ENCODE measurements at regions not wholly inside any gene's neighbourhood (a gene's known extent, or its start where the extent isn't known, plus 50 kb on each side); places are given as distances from the start of the nearest gene placed in this dataset.

DNA sequence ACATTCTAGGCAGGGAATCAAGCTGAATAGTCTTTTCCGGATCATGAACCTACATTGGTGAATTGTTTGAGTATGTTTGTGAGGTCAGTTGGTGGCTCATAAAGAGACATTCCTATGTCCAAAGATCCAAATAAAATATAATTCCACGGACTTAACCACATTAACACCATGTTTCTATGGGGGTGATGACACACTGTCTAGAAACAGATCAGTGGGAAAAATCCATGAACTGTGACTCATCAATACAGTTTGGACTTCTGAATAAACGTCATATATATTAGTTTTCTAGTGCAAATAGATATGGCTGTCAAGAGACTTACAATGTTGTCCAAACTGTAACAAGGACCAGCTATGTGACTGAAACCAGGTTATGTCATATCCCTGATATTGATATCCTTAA is 509.9 kb upstream of the TYRP1 start:
- no peak for DNase-seq
- intact Hi-C loops (cut with DNase I): no loop called here

DNA sequence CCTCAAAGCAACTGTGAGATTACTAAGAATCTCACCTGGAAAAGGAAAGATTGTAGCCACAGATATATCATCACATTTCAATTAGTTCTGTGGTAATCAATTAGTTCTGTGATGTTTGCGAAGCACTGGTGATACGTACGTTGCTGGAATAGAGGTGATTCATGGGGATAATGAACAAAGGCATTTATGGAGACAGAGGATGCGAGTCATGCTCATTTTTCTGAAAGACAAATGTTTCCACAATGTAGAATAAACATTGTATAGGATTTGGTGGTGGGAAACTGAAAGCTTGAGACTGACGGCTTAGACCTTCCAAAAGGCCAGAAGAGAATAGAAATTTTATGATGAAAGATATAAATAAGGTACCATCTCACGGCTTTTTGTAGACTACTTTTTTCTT is 507.3 kb upstream of the TYRP1 start:
- DNase-seq: no peak
- intact Hi-C loops (cut with DNase I): no loop called here

DNA sequence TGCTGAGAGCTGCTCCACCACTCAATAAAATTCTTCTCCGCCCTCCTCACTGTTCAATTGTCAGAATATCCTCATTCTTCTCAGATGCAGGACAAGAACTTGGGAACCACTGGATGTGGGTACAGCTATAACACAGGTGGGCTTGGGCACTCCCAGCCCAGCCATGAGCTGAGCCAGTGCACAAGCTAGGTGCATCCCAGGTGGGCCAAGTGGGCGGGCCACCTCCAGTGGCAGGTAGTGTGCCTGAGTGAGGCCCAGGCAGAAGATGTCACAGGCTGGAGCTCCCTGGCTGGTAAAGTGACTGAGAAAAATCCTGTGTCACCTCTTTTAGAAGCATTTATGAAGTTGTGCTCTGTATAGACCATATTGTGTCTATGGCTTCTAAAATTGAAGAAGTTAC is 501.6 kb upstream of the TYRP1 start:
- intact Hi-C loops (cut with DNase I): no loop called here

DNA sequence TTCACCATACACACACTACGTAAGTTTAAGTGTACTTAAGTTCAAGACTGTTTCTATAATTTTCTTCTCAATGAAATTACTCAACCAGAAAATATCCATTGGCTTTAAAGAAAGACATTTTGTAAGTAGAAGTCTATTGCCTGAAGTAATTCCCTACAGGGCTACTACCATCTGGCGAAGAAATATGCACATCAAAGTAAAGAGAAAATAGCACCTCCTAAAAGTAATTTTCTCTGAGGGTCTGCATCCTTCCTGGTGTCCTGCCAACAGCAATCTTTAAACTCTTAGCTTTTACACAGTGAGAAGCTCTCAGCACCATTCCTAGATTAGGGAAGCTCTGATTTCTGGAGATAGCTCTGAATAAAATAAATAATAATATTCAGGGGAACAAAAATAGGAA is 498.5 kb upstream of the TYRP1 start:
- intact Hi-C loops (cut with DNase I): no loop called here
- no peak for DNase-seq

More for the DNA sequence above, 501.6 kb upstream of the TYRP1 start:
- peak in 2 of 10 donors; percentile 62 to 72 for DNase-seq

DNA sequence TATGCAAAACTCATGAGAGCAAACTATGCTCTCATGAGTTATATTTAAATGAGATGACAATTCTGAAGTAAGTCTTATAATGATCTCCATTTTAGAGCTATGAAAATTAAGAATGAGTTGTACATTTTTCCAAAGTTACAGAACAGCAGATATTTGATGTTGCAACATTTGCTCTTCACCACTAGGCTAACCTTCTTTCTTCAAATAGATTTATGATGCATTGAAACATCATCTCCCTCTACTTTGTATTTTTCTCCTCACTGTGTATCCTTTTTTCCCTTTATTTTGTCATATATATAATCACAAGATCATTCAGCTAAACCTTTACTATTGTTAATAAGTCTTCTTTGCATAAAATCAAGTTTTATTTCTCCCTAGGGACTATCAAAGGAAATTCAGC is 497.7 kb upstream of the TYRP1 start:
- DNase-seq: no peak
- intact Hi-C loops (cut with DNase I): no loop called here

DNA sequence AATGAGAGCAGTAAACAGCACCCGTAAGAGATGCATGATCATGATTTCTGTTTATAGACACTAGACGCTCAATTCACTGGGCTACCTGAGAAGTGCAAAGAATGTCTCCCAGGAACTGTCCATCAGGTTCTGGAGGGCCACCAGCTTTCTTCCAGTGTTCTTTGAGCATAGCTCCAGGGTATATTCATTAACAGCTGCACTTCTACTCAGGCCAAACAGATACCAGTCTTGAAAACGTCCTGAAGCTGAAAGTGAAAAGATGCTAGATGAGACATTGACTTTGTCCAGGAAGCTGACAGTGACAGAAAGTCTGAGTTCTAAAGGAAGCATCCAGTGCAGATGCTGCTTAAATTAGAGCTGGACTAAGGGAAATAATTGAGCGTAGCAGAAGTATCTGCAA is 488.7 kb upstream of the TYRP1 start:
- no peak for DNase-seq
- intact Hi-C loops (cut with DNase I): no loop called here

DNA sequence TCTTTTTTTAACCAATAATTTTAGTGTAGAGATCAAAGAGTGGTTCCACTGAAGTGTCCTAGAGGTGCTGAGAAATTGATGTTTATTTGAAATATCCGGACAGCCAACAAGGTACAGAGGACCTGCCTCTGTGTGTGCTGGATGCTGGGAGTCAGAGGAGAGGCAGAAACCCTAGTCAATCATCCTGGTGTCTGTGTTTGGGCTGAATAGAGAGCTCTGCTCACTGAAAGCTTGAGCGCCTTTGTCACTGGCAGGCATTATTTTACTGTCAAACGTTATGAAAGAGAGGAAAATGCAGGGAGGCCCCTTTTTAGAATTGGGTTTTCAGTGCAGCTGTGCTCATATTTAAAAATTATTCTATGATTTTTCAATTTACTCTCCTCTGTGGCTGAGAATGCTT is 480.3 kb upstream of the TYRP1 start:
- intact Hi-C loops (cut with DNase I): no loop called here
- no peak for DNase-seq

DNA sequence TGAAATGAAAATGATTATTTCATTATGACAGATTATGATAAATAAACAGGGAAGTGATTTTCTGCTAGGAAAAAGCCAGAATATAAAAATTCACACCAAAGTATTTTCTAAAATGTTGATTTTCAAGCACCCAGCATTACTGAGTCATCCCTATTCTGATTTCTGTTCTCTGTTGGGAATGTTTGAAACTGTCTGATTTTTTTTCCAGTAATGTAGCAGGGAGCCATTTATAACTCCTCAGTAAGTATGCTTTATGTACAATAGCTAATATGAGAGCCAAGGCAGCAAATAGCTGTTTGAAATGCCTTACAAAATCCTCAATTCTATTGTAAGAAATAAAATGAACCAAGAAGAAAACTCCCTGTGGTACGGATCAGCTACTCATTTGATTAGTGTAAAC is 471.7 kb upstream of the TYRP1 start:
- intact Hi-C loops (cut with DNase I): no loop called here
- DNase-seq: no peak

DNA sequence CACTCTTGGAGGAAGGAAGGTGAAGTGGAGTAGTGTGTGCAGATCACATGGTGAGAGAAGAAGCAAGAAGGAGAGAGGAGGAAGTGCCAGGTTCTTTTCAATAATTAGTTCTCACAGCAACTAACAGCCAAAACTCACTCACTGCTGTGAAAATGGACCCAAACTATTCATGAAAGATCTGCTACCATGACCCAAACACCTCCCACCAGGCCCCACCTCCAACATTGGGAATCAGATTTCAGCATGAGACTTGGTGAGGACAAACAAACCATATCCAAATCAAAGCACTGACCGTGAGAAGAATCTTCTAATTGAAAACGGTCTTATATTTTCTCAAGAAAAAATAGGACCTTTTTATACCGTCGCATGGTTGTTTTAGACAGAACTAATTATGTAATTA is 468.7 kb upstream of the TYRP1 start:
- DNase-seq: no peak
- intact Hi-C loops (cut with DNase I): no loop called here

DNA sequence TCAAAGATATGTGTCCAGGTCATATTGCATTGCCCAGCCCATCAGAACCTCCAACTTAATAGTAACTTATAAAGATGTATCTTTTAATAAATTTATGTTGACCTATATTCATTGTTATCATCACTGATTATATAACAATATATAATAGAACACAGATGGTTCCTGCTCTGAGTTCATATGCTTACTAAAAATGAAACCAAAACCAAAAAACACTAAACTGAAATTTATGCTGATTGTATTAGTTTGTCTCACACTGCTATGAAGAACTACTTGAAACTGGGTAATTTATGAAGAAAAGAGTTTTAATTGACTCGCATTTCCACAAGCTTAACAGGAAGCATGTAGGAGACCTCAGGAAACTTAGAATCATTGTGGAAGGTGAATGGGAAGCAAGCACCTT is 462.5 kb upstream of the TYRP1 start:
- intact Hi-C loops (cut with DNase I): no loop called here
- DNase-seq: no peak

DNA sequence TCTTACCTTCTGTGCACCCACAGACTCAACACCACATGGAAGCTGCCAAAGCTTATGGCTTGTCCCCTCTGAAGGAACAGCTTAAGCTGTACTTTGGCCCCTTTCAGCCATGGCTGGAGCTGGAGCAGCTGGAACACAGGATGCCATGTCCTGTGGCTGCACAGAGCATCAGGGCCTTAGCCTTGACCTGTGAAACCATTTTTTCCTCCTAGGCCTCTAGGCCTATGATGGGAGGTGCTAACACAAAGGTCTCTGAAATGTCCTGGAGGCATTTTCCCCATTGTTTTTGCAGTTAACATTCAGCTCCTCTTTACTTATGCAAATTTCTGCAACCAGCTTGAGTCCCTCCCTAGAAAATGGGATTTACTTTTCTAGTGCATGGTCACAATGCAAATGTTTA is 461.4 kb upstream of the TYRP1 start:
- no peak for DNase-seq
- intact Hi-C loops (cut with DNase I): no loop called here

DNA sequence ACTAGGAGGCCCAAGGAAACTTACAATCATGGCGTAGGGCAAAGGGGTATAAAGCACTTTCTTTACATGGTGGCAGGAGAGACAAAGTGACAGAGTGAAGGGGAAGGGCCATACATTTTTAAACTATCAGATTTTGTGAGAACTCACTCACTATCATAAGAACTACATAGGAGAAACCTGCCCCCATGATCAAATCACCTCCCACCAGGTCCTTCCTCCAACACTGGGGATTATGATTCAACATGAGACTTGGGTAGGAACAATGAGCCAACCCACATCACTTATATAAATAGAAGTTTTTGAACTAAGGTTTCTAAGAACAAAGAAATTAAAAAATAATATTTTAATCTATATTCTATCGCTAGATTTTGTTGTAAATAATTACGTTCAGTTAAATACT is 460.3 kb upstream of the TYRP1 start:
- no peak for DNase-seq
- intact Hi-C loops (cut with DNase I): no loop called here

DNA sequence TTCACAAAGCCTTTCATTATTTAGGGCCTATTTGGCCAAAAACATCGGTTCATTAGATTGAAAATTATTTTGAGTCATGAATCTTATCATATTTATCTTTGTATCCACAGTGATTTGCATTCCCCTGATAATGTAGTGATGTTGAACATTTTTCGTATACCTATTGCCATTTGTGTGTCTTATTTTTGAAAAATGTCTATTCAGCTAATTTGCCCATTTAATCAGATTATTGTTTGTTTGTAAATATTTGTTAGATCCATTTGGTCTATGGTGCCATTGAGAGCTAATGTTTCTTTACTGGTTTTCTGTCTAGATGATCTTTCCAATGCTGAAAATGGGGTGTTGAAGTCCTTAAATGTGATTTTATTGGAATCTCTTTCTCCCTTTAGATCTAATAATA is 439.2 kb upstream of the TYRP1 start:
- no peak for DNase-seq
- intact Hi-C loops (cut with DNase I): no loop called here

DNA sequence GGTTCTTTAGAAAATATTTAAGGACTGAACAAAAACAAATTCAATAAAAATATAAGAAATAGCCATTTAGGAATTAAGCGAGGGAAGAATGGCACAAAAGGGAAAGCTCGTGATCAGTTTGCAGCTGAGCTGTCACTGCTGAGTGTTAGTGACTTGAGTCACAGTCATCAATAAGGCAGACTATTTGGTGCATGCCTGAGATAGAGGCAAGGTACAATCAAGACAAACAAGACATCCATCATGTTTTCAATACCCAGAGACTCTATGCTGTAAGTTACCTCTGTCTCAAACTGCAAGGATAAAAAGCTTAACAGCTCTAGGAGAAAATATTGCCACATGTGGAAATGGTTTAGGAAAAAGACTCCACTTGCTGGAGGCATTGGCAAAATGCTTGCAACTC is 426.4 kb upstream of the TYRP1 start:
- intact Hi-C loops (cut with DNase I): no loop called here
- DNase-seq: no peak

DNA sequence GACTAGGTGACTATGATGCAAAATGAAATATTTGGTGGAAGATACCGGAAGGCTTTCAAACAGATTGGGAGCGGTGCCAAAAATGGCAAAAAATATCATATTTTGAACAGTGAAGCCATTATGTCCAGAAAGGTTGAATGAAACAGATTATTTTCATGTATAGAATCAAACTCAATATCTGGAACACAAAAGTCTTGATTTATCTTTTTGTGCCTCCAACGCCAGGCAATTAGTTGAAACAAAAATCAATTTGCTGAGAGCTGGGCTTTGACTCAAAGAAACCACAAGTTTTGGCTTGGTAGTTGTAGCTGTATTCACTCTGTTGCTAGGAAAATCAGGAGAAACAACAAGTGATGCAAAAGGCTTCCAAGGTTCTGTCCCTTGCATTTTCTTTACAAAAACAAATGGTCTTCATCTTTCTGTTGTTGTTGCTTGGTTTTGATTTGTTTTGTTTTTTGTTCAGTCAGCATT is 421.7 kb upstream of the TYRP1 start:
- intact Hi-C loops (cut with DNase I): no loop called here

DNA sequence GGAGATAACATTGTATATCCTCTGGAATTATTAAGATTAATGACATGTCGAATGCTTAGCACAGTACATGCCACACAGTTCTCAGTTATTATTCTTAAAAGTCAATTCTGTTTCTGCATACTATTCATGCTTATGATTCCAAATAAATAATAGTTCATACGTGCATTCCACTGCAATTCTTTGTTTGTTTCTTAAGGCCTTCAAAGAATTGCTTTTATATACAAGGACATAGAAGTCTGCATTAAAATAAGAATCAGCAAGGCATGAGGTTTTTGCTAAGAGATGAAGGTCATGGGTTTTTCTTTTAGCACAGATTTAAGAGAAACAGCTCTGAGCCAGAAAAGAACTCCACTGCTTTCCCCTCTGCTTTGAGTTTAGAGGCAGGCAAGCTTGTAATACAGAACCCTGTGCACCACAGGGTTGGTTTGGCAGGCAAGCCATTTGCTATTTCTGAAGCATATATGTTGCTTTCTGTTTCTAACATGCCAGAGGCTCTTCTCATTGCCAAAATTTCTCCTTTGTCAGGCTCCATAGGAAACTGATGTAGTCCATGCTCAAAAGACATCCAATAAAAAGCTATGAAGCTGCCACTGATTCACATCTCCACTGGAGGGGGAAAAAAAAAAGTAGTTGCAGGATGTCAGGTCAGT is 420.6 kb upstream of the TYRP1 start:
- intact Hi-C loops (cut with DNase I): no loop called here
- peak in 2 of 10 donors; percentile 20 to 75 for DNase-seq

More for the DNA sequence above, 421.7 kb upstream of the TYRP1 start:
- no peak for DNase-seq

DNA sequence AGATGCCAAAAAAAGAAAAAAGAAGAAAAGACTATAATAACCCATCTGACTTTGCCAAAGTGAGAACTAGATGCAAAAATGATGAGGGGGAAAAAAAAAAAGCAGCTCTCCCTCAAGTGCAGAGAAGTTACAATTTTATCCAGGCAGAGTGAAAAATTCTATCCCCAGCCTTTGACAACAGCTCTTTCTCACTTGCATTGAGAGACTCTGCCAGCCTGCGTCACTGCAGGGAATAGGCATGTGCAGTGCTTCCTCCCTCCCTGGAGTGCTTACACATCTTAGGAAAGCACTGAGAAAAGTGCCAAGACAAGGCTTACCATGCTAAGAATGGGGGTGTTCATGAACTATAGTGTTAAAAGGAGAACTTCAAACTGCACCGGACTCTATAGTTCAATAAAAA is 418.6 kb upstream of the TYRP1 start:
- intact Hi-C loops (cut with DNase I): no loop called here
- peak; percentile 15 to 94 (median 54) for DNase-seq

DNA sequence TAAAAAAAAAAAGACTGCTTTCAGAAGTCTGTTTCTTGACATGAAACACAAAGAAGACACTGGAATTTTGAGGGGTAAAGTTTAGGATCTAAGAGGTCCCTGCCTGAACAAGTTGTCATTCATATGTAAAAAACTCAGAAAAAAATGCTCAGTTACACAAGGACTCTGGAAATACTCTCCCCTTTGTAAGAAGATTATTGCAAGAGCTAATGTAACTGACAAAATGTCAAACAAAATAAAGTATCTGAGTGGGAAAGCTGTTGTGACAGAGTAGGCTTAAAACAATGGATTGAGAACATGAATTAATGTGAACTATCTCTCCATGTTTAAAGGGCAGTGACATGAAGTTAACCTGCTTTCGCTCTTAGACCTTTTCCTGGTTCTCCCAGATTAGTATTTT is 416.7 kb upstream of the TYRP1 start:
- DNase-seq: no peak
- intact Hi-C loops (cut with DNase I): no loop called here

DNA sequence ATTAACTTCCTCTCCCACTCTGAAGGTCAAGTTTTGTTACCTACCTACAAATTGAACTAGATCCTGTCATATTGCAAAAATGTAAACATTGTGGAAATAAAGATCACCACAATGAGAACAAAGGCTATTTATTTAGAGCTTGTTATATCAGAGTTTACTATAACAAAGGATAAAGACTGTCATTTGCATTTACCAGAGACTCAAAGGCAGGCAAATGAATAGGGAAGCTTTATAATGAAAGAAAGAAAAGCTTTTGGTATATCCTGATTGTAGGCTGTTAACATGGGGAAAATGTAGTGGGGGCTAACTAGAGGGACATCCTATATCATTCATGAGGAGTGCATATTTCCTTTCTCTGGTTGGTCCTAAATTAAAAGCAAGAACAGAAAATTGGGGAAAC is 403.5 kb upstream of the TYRP1 start:
- intact Hi-C loops (cut with DNase I): no loop called here
- DNase-seq: no peak

DNA sequence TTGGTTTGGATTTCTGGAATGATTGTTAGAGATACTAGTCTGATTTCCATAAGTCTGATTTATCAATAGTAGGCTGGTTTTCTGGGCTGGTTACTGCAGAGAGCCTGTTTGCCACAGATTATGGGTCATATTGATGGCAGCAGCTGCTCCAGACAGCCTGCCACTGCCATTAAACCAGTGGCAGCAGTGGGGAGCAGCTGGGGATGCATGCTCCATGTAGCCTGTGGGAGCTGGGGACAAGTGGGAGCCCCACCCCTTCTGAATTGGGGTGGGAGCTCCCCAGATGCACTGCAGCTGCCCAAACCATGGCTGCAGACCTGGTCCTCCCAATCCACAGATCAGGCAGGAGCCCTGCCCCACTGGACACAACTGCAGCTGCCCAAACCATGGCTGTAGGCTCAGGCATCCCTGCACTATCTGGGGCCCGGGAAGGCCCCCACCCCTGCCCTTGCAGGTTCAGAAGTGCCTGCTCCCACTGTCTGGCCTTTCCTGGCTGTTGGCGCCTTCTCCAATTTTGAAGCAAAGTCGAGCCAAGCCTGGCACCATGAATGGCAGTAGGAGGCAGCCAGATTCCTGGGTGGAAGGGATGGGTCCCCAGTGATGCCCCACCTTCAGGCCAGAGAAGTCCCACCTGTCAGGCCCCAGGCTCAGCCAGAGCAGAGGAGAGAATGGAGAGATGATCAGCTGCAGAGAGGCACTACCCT is 402.9 kb upstream of the TYRP1 start:
- DNase-seq: peak in 1 of 10 donors; percentile 60
- intact Hi-C loops (cut with DNase I): no loop called here

DNA sequence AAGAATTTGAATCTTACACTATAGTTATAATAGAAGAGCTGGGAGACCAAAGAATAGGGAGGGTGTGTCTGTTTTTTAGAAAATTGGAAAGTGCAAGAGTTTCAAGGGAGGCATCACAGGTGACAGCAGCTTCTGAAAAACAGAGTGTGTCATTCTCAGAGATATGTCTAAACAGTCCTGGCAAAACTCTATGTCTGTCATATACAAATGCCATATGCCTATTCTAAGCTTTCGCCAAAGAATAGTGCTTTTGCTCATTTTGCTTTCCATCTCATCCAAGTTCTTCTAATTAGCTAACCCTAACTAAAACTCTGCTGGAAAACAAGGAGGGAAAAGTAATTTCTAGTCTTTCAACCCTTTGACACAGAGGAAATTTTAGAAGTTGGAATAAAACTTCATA is 388.0 kb upstream of the TYRP1 start:
- intact Hi-C loops (cut with DNase I): no loop called here
- no peak for DNase-seq

DNA sequence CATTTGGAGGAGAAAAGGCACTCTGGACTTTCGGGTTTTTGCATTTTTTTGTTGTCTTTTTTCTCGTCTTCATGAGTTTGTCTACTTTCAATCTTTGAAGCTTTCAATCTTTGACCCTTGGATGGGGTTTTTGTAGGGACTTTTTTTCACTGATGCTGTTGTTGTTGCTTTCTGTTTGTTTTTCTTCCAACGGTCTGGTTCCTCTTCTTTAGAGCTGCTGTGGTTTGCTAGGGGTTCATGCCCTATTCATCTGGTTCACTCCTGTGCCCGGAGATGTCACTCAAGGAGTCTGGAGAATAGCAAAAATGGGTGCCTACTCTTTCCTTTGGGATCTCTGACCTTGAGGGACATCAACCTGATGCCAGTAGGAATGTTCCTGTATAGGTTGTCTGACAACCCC is 378.6 kb upstream of the TYRP1 start:
- intact Hi-C loops (cut with DNase I): no loop called here

More for the DNA sequence above, 378.6 kb upstream of the TYRP1 start:
- DNase-seq: no peak
